Esophagus squamous epithelium (tissue), 5 donors: ENCODE measurements at regions not wholly inside any gene's neighbourhood (a gene's known extent, or its start where the extent isn't known, plus 50 kb on each side); places are given as distances from the start of the nearest gene placed in this dataset.

Experiments
- DNase-seq: peaks from one replicate; lab custom pipeline; 2025; lab: John Stamatoyannopoulos, UW
- H3K27ac ChIP-seq, 4 donors: fragments of 200-600 bp; sonication (generic); one replicate each; pipeline ENCODE4 v1.5.1; 2016 to 2019; ENCODE audit warnings: mild to moderate bottlenecking in 1 of 4
- H3K27me3 ChIP-seq, 4 donors: fragments of 200-600 bp; sonication (generic); 1 replicate in 3 of 4; 2 replicates in 1 of 4; pipeline versions ENCODE4 v1.5.1 to v1.6.0; 2017 to 2021; ENCODE audit warnings: antibody characterized with exemption in 1 of 4
- H3K36me3 ChIP-seq, 3 donors: fragments of 200-600 bp; sonication (generic); one replicate each; pipeline ENCODE4 v1.5.1; 2016 to 2019
- H3K4me1 ChIP-seq, 3 donors: fragments of 200-600 bp; sonication (generic); one replicate each; pipeline ENCODE4 v1.5.1; 2017 to 2019
- H3K4me3 ChIP-seq, 4 donors: fragments of 200-600 bp; sonication (generic); 1 replicate in 3 of 4; 2 replicates in 1 of 4; pipeline ENCODE4 v1.5.1; 2016 to 2019; ENCODE audit warnings: mild to moderate bottlenecking in 2 of 4, moderate library complexity in 1 of 4
- H3K9me3 ChIP-seq, 3 donors: fragments of 200-600 bp; sonication (generic); one replicate each; pipeline ENCODE4 v1.5.1; 2016 to 2019
- CTCF ChIP-seq, 6 experiments: fragments of 450-650 bp in 4 of 6; fragments of 200-600 bp in 2 of 6; sonication (generic) in 2 of 6; IDR thresholded peaks; one replicate each; pipeline ENCODE4 v1.5.1; 2016 to 2019; ENCODE audit warnings: antibody characterized with exemption in 6 of 6, mild to moderate bottlenecking in 4 of 6, moderate library complexity in 4 of 6
- POLR2A ChIP-seq, 4 donors: fragments of 450-650 bp; IDR thresholded peaks; one replicate each; pipeline ENCODE4 v1.6.1; 2017; ENCODE audit warnings: antibody characterized with exemption in 4 of 4, mild to moderate bottlenecking in 4 of 4, moderate library complexity in 3 of 4
- WGBS, 2 donors: methylation state at CpG; one replicate each; pipeline ENCODE4 v1.1.5; 2018; 5-methylcytosine and 5-hydroxymethylcytosine counted together
- intact Hi-C: fragments of 100-400 bp; cut with DNase I; formaldehyde crosslinking; loops from one replicate; pipeline ENCODE4 v1.15.0; 2022
- donor health status: DM: yes; HTN: yes; CAD: no.

- TF ChIP-seq POLR2A (IDR thresholded peaks at IDR 0.05) = no peak
- TF ChIP-seq CTCF (IDR thresholded peaks at IDR 0.05) = no peak
- Histone ChIP-seq H3K36me3 (no peaks in the 10 kb centered on the region), H3K27ac (no peak overlapping the region), H3K9me3 (no peaks in the 10 kb centered on the region), H3K4me3 (no peak overlapping the region), H3K27me3 (no peaks in the 10 kb centered on the region), H3K4me1 (no peaks in the 10 kb centered on the region)
- intact Hi-C loops = no loop called here
- no peak for DNase-seq
Observed at GRCh38 chr13:86403181-86403580, 604.0 kb upstream of the SLITRK6 start.

- H3K4me3 ChIP-seq = no peak overlapping the region
- H3K27me3 ChIP-seq = no peaks in the 10 kb centered on the region
- no peak for DNase-seq
- intact Hi-C loops = no loop called here
- no peak overlapping the region for H3K27ac ChIP-seq
- no peaks in the 10 kb centered on the region for H3K4me1 ChIP-seq
- peaks cover 0 to 9% (median 0%) of the 10 kb centered on the region in 3 donors for H3K9me3 ChIP-seq
- 71 to 75% methylated on average over 3 to 4 of the region's 8 CpGs for WGBS, 2 donors
- TF ChIP-seq CTCF (IDR thresholded peaks at IDR 0.05) (no peak), POLR2A (IDR thresholded peaks at IDR 0.05) (no peak)
- H3K36me3 ChIP-seq = no peaks in the 10 kb centered on the region
Observed at GRCh38 chr13:86409466-86410241, 610.4 kb upstream of the SLITRK6 start.

- intact Hi-C loops = no loop called here
- no peak for DNase-seq
- Histone ChIP-seq H3K36me3 (no peaks in the 10 kb centered on the region), H3K27me3 (no peaks in the 10 kb centered on the region), H3K9me3 (peaks cover 0 to 5% (median 0%) of the 10 kb centered on the region in 3 donors), H3K4me3 (no peak overlapping the region), H3K4me1 (no peaks in the 10 kb centered on the region), H3K27ac (no peak overlapping the region)
- no peak for TF ChIP-seq POLR2A (IDR thresholded peaks at IDR 0.05)
- TF ChIP-seq CTCF (IDR thresholded peaks at IDR 0.05) = no peak
- WGBS, 2 donors = 49 to 52% methylated on average over 3 of the region's 3 CpGs
Observed at GRCh38 chr13:86425170-86425815, 626.1 kb upstream of the SLITRK6 start.

GRCh38 chr13:86426437-86426836, 627.2 kb upstream of the SLITRK6 start:
- TF ChIP-seq POLR2A (IDR thresholded peaks at IDR 0.05) = no peak
- TF ChIP-seq CTCF (IDR thresholded peaks at IDR 0.05) = no peak
- intact Hi-C loops = no loop called here
- H3K27me3 ChIP-seq = no peaks in the 10 kb centered on the region
- H3K4me3 ChIP-seq = no peak overlapping the region
- no peaks in the 10 kb centered on the region for H3K9me3 ChIP-seq
- H3K27ac ChIP-seq = no peak overlapping the region
- no peaks in the 10 kb centered on the region for H3K4me1 ChIP-seq
- 71 to 77% methylated on average over 2 of the region's 2 CpGs for WGBS, 2 donors
- DNase-seq = no peak
- H3K36me3 ChIP-seq = no peaks in the 10 kb centered on the region

- H3K27ac ChIP-seq = no peak overlapping the region
- DNase-seq = no peak
- H3K36me3 ChIP-seq = no peaks in the 10 kb centered on the region
- no peaks in the 10 kb centered on the region for H3K4me1 ChIP-seq
- H3K27me3 ChIP-seq = no peaks in the 10 kb centered on the region
- no peaks in the 10 kb centered on the region for H3K9me3 ChIP-seq
- TF ChIP-seq POLR2A (IDR thresholded peaks at IDR 0.05) (no peak), CTCF (IDR thresholded peaks at IDR 0.05) (no peak)
- intact Hi-C loops = no loop called here
- 64 to 74% methylated on average over 2 of the region's 2 CpGs for WGBS, 2 donors
- no peak overlapping the region for H3K4me3 ChIP-seq
Observed at GRCh38 chr13:86429756-86430155, 630.5 kb upstream of the SLITRK6 start.
